Hepatocyte (in vitro differentiated cells): ENCODE measurements at regions not wholly inside any gene's neighbourhood (a gene's known extent, or its start where the extent isn't known, plus 50 kb on each side); places are given as distances from the start of the nearest gene placed in this dataset.

Experiments used
- DNase-seq: peaks from one replicate; pipeline ENCODE4 v3.0.0-alpha.2; 2016; ENCODE audit warnings: low spot score
- H2AFZ ChIP-seq: fragments of 200-600 bp; sonication (generic); 2 replicates; pipeline ENCODE4 v1.6.0; 2016; ENCODE audit warnings: antibody characterized with exemption, mild to moderate bottlenecking
- H3K27ac ChIP-seq: fragments of 200-600 bp; sonication (generic); 2 replicates; pipeline ENCODE4 v1.5.1; 2016; ENCODE audit warnings: mild to moderate bottlenecking
- H3K27me3 ChIP-seq: fragments of 200-600 bp; sonication (generic); 2 replicates; pipeline ENCODE4 v1.6.1; 2016
- H3K36me3 ChIP-seq: fragments of 200-600 bp; sonication (generic); replicated peaks from 2 replicates; pipeline ENCODE4 v1.5.1; 2016; ENCODE audit warnings: low read depth; ENCODE audit not compliant: insufficient read depth
- H3K4me1 ChIP-seq: fragments of 200-600 bp; sonication (generic); 2 replicates; pipeline ENCODE4 v1.5.1; 2016; ENCODE audit warnings: mild to moderate bottlenecking, moderate library complexity; ENCODE audit not compliant: insufficient read depth
- H3K4me2 ChIP-seq: fragments of 200-600 bp; sonication (generic); 2 replicates; pipeline ENCODE4 v1.6.0; 2016
- H3K4me3 ChIP-seq: fragments of 200-600 bp; sonication (generic); 2 replicates; pipeline ENCODE4 v1.5.1; 2016; ENCODE audit warnings: mild to moderate bottlenecking
- H3K79me2 ChIP-seq: fragments of 200-600 bp; sonication (generic); 2 replicates; pipeline ENCODE4 v1.6.0; 2017; ENCODE audit warnings: mild to moderate bottlenecking
- H3K9me2 ChIP-seq: fragments of 200-600 bp; sonication (generic); replicated peaks from 2 replicates; pipeline ENCODE4 v1.6.0; 2017; ENCODE audit warnings: mild to moderate bottlenecking; ENCODE audit not compliant: insufficient read depth
- H3K9me3 ChIP-seq: fragments of 200-600 bp; sonication (generic); 2 replicates; pipeline ENCODE4 v1.5.1; 2016; ENCODE audit warnings: low read depth, mild to moderate bottlenecking
- H4K20me1 ChIP-seq: fragments of 200-600 bp; sonication (generic); 2 replicates; pipeline ENCODE4 v1.6.0; 2016; ENCODE audit warnings: mild to moderate bottlenecking; ENCODE audit not compliant: insufficient read depth, poor library complexity, severe bottlenecking
- EZH2 ChIP-seq: fragments of 200-600 bp; sonication (generic); IDR thresholded peaks from 2 replicates; pipeline ENCODE4 v1.6.1; 2016; ENCODE audit warnings: antibody characterized with exemption, mild to moderate bottlenecking, borderline replicate concordance
- EZH2phosphoT487 ChIP-seq: fragments of 200-600 bp; sonication (generic); IDR thresholded peaks from one replicate; pipeline ENCODE4 v1.6.1; 2018; ENCODE audit warnings: antibody characterized with exemption, mild to moderate bottlenecking, low read depth, moderate library complexity; ENCODE audit not compliant: unreplicated experiment, severe bottlenecking
- WGBS: methylation state at CpG from one replicate; pipeline ENCODE4 v1.1.6; 2016; ENCODE audit warnings: low lambda C conversion rate; ENCODE audit errors: missing lambda C conversion rate; 5-methylcytosine and 5-hydroxymethylcytosine counted together
- TF ChIP-seq, protein P1 (sequence below): fragments of 200-600 bp; sonication (generic); IDR thresholded peaks from 2 replicates; pipeline ENCODE4 v1.5.1; 2016; ENCODE audit warnings: antibody characterized with exemption, mild to moderate bottlenecking; ENCODE audit not compliant: poor library complexity

DNA sequence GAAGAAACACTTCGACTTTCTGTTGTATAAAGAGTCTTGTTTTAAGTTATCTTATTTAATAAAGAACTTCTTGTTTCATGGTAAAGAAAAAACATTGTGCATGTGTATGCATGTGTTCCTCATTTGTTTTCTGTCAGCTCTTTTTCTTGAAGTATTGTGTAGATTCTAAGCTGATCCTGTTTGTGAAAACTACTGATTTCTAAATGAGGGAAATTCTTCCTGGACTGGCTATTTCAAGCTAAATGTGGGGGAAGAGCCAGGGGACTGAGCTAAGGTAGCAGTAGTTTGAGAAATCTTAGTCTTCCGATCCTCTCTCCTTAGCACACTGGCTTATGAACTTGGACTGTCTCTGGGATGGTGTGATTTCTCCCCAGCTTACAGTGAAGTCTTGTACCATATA lies 56.4 kb upstream of the RBMS1 start:
- Histone ChIP-seq H3K36me3 (no peaks in the 10 kb centered on the region), H4K20me1 (no peaks in the 10 kb centered on the region), H2AFZ (no peak overlapping the region), H3K4me1 (no peaks in the 10 kb centered on the region), H3K4me3 (no peak overlapping the region), H3K27ac (no peak overlapping the region), H3K9me3 (no peaks in the 10 kb centered on the region), H3K79me2 (no peaks in the 10 kb centered on the region), H3K27me3 (no peaks in the 10 kb centered on the region), H3K4me2 (no peak overlapping the region), H3K9me2 (no peaks in the 10 kb centered on the region)
- TF ChIP-seq EZH2phosphoT487 = no peak
- TF ChIP-seq EZH2 = no peak
- TF ChIP-seq, protein P1, sequence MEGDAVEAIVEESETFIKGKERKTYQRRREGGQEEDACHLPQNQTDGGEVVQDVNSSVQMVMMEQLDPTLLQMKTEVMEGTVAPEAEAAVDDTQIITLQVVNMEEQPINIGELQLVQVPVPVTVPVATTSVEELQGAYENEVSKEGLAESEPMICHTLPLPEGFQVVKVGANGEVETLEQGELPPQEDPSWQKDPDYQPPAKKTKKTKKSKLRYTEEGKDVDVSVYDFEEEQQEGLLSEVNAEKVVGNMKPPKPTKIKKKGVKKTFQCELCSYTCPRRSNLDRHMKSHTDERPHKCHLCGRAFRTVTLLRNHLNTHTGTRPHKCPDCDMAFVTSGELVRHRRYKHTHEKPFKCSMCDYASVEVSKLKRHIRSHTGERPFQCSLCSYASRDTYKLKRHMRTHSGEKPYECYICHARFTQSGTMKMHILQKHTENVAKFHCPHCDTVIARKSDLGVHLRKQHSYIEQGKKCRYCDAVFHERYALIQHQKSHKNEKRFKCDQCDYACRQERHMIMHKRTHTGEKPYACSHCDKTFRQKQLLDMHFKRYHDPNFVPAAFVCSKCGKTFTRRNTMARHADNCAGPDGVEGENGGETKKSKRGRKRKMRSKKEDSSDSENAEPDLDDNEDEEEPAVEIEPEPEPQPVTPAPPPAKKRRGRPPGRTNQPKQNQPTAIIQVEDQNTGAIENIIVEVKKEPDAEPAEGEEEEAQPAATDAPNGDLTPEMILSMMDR = no peak
- no peak for DNase-seq
- WGBS = 93% methylated on average over 2 of the region's 2 CpGs

- Histone ChIP-seq H3K27me3 (no peaks in the 10 kb centered on the region), H3K36me3 (no peaks in the 10 kb centered on the region), H3K4me1 (no peaks in the 10 kb centered on the region), H3K4me3 (no peak overlapping the region), H3K9me3 (no peaks in the 10 kb centered on the region), H3K9me2 (no peaks in the 10 kb centered on the region), H4K20me1 (no peaks in the 10 kb centered on the region), H3K27ac (no peak overlapping the region), H3K79me2 (no peaks in the 10 kb centered on the region), H3K4me2 (no peak overlapping the region), H2AFZ (no peak overlapping the region)
- 69% methylated on average over 4 of the region's 4 CpGs for WGBS
- DNase-seq = no peak
- TF ChIP-seq EZH2 = no peak
- TF ChIP-seq, protein P1 = no peak
- TF ChIP-seq EZH2phosphoT487 = no peak
Measured at GRCh38 chr2:160551259-160551658, 57.7 kb upstream of the RBMS1 start.

- Histone ChIP-seq H3K4me1 (no peaks in the 10 kb centered on the region), H2AFZ (no peak overlapping the region), H3K79me2 (no peaks in the 10 kb centered on the region), H4K20me1 (no peaks in the 10 kb centered on the region), H3K27me3 (no peaks in the 10 kb centered on the region), H3K36me3 (no peaks in the 10 kb centered on the region), H3K27ac (no peak overlapping the region), H3K4me2 (no peak overlapping the region), H3K4me3 (no peak overlapping the region), H3K9me2 (no peaks in the 10 kb centered on the region), H3K9me3 (no peaks in the 10 kb centered on the region)
- TF ChIP-seq EZH2 = no peak
- TF ChIP-seq EZH2phosphoT487 = no peak
- 90% methylated on average over 6 of the region's 6 CpGs for whole genome bisulfite sequencing
- DNase-seq = no peak
Measured at GRCh38 chr2:160555420-160556071, 61.9 kb upstream of the RBMS1 start.

DNA sequence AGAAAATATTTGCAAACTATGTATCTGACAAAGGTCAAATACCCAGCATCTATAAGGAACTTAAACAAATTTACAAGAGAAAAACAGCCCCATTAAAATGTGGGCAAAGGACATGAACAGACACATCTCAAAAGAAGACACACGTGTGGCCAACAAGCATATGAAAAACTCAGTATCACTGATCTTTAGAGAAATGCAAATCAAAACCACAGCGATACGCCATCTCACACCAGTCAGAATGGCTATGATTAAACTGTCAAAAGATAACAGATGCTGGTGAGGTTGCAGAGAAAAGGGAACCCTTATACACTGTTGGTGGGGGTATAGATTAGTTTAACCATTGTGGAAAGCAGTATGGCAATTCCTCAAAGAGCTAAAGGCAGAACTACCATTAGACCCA lies 64.3 kb upstream of the RBMS1 start:
- Histone ChIP-seq H3K9me2 (no peaks in the 10 kb centered on the region), H3K4me3 (no peak overlapping the region), H4K20me1 (no peaks in the 10 kb centered on the region), H3K27me3 (no peaks in the 10 kb centered on the region), H3K79me2 (no peaks in the 10 kb centered on the region), H3K4me1 (no peaks in the 10 kb centered on the region), H3K4me2 (no peak overlapping the region), H2AFZ (no peak overlapping the region), H3K27ac (no peak overlapping the region), H3K36me3 (no peaks in the 10 kb centered on the region), H3K9me3 (no peaks in the 10 kb centered on the region)
- TF ChIP-seq, protein P1 = no peak
- no peak for DNase-seq
- 91% methylated on average over 3 of the region's 3 CpGs for WGBS
